ENCODE measurements at regions not wholly inside any gene's neighbourhood (a gene's known extent, or its start where the extent isn't known, plus 50 kb on each side); places are given as distances from the start of the nearest gene placed in this dataset.

GRCh38 chr3:98662699-98663098 is 69.3 kb upstream of the CPOX start:
- TF ChIP-seq, protein P1, sequence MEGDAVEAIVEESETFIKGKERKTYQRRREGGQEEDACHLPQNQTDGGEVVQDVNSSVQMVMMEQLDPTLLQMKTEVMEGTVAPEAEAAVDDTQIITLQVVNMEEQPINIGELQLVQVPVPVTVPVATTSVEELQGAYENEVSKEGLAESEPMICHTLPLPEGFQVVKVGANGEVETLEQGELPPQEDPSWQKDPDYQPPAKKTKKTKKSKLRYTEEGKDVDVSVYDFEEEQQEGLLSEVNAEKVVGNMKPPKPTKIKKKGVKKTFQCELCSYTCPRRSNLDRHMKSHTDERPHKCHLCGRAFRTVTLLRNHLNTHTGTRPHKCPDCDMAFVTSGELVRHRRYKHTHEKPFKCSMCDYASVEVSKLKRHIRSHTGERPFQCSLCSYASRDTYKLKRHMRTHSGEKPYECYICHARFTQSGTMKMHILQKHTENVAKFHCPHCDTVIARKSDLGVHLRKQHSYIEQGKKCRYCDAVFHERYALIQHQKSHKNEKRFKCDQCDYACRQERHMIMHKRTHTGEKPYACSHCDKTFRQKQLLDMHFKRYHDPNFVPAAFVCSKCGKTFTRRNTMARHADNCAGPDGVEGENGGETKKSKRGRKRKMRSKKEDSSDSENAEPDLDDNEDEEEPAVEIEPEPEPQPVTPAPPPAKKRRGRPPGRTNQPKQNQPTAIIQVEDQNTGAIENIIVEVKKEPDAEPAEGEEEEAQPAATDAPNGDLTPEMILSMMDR (IDR thresholded peaks at IDR 0.05 in 4 of 5, conservative IDR thresholded peaks at IDR 0.05 in 1 of 5), result no peak
- no peak for TF ChIP-seq POLR2A (IDR thresholded peaks at IDR 0.05)

Measured in gastrocnemius medialis (tissue), 4 donors.